ENCODE measurements at regions not wholly inside any gene's neighbourhood (a gene's known extent, or its start where the extent isn't known, plus 50 kb on each side); places are given as distances from the start of the nearest gene placed in this dataset.
A peak's percentile ranks its signal among the peaks of the same experiment; 100 is the strongest.

- no peaks in the 10 kb centered on the region for H3K4me1 ChIP-seq (ENCODE audit: control insufficient read depth in 4 of 4, insufficient read depth in 4 of 4, low read length in 3 of 4)
- H3K9ac ChIP-seq (ENCODE audit: low read depth in 1 of 2, low read length in 2 of 2): no peak overlapping the region
- H3K27ac ChIP-seq (ENCODE audit: low read depth in 1 of 2, low read length in 2 of 2): no peak overlapping the region
- 18% methylated on average over 32 of the region's 32 CpGs for WGBS
- H3K27me3 ChIP-seq (ENCODE audit: control insufficient read depth in 4 of 4, insufficient read depth in 4 of 4, low read length in 3 of 4): peaks cover 2 to 9% (median 5%) of the 10 kb centered on the region in 4 donors
- no peak for DNase-seq (ENCODE audit: low spot score)
- no peaks in the 10 kb centered on the region for H3K36me3 ChIP-seq (ENCODE audit: control insufficient read depth in 4 of 4, insufficient read depth in 3 of 4, low read depth in 1 of 4, low read length in 3 of 4)
- peak; percentile 98 for TF ChIP-seq REST (IDR thresholded peaks at IDR 0.05)
- TF ChIP-seq EGR1 (IDR thresholded peaks at IDR 0.05; ENCODE audit: low read depth in 2 of 2): no peak
- TF ChIP-seq JUND (IDR thresholded peaks at IDR 0.05): no peak
- H3K9me3 ChIP-seq (ENCODE audit: control insufficient read depth in 4 of 4, low read length in 3 of 4): peaks cover 0 to 2% (median under 1%) of the 10 kb centered on the region in 4 donors
- H3K4me3 ChIP-seq (ENCODE audit: low read depth in 1 of 3, low read length in 3 of 3): no peak overlapping the region
Measured at GRCh38 chr20:63116412-63117106, 99.4 kb downstream of the YTHDF1 start.

- DNase-seq (ENCODE audit: low spot score): no peak
- Histone ChIP-seq H3K9ac (ENCODE audit: low read depth in 1 of 2, low read length in 2 of 2) (no peak overlapping the region), H3K9me3 (ENCODE audit: control insufficient read depth in 4 of 4, low read length in 3 of 4) (peaks cover 0 to 4% (median 2%) of the 10 kb centered on the region in 4 donors), H3K27me3 (ENCODE audit: control insufficient read depth in 4 of 4, insufficient read depth in 4 of 4, low read length in 3 of 4) (peaks cover 2 to 9% (median 5%) of the 10 kb centered on the region in 4 donors), H3K36me3 (ENCODE audit: control insufficient read depth in 4 of 4, insufficient read depth in 3 of 4, low read depth in 1 of 4, low read length in 3 of 4) (no peaks in the 10 kb centered on the region), H3K27ac (ENCODE audit: low read depth in 1 of 2, low read length in 2 of 2) (no peak overlapping the region), H3K4me1 (ENCODE audit: control insufficient read depth in 4 of 4, insufficient read depth in 4 of 4, low read length in 3 of 4) (no peaks in the 10 kb centered on the region), H3K4me3 (ENCODE audit: low read depth in 1 of 3, low read length in 3 of 3) (no peak overlapping the region)
- WGBS: 73% methylated on average over 11 of the region's 11 CpGs
- TF ChIP-seq MAX (IDR thresholded peaks at IDR 0.05): no peak
- no peak for TF ChIP-seq FOXA2 (IDR thresholded peaks at IDR 0.05)
- TF ChIP-seq FOXA1 (IDR thresholded peaks at IDR 0.05): no peak
- no peak for TF ChIP-seq GABPA (IDR thresholded peaks at IDR 0.05 in 1 of 2, conservative IDR thresholded peaks at IDR 0.05 in 1 of 2)
- no peak for TF ChIP-seq REST (IDR thresholded peaks at IDR 0.05)
- TF ChIP-seq ZBTB33 (IDR thresholded peaks at IDR 0.05): no peak
Measured at GRCh38 chr20:63115651-63116411, 100.1 kb downstream of the YTHDF1 start.
